ENCODE measurements at regions not wholly inside any gene's neighbourhood (a gene's known extent, or its start where the extent isn't known, plus 50 kb on each side); places are given as distances from the start of the nearest gene placed in this dataset.

GRCh38 chr17:14940938-14941265 lies 324.2 kb downstream of the PMP22 start:
- no peak for DNase-seq

DNA sequence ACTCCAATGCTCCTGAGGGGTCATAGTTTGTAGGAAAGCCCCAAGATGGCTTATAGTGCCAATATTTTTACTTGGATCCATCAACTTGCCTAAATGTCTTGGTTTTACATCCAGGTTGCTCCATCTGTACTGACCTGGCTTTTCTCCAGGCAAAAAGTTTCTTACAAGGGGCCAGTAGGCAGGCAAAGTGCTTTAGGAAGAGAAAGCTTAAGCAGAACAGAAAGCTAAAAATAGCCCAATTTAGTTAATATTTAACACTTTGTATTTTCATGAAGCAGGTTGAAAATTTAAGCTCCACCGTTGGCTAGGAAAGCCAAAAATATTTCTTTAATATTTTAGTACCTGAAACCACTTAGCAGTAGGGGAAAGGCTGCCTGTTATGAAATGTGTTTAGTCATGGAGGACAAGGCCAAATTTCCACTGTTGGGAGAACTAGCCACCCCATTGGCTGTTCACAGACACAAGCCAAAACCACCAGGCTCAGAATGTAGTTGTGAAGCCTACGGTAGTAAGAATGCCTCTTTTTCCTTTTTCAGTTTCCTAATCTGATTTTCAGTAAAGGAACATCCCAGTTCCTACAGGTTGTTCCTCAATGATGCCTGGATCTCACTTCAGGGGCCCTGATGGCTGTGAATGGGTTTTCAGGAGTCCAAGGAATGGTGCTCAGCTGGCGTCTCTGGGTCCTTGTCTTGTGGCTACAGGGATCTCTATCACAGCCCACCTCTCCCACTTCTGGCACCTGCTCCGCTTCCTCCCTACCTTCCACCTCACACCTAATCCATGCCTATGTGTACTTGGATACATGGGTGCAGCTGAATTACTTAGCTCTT lies 324.8 kb downstream of the PMP22 start:
- no peak for DNase-seq

DNA sequence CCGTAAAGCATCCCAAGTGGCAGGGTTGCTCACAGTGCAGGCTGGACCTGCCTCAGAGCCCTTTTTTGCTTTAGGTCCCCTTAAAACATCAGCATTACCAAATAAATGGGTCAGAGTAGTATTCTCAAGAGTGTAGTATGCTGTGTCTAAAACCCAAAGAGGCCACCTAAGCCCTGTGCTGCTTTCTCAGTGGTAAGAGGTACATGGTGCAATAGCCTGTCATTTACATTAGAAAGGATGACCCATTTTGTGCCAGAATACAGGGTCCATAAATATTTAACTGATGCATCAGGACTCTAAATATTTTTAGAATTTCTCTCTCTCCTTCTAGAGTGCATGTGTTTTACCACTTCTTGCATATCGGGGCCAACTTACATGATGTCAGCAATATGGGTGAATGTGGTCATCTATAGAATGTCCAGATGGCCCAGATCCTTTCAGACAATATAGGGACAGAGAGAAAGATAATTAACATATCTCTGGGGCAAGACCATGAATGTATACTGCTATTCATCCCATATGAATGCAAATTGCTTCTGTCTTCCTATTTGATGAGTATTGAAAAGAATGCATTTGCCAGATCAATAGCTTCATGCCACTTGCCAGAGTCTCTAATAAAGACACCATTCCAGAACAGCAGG lies 329.2 kb downstream of the PMP22 start:
- no peak for DNase-seq

DNA sequence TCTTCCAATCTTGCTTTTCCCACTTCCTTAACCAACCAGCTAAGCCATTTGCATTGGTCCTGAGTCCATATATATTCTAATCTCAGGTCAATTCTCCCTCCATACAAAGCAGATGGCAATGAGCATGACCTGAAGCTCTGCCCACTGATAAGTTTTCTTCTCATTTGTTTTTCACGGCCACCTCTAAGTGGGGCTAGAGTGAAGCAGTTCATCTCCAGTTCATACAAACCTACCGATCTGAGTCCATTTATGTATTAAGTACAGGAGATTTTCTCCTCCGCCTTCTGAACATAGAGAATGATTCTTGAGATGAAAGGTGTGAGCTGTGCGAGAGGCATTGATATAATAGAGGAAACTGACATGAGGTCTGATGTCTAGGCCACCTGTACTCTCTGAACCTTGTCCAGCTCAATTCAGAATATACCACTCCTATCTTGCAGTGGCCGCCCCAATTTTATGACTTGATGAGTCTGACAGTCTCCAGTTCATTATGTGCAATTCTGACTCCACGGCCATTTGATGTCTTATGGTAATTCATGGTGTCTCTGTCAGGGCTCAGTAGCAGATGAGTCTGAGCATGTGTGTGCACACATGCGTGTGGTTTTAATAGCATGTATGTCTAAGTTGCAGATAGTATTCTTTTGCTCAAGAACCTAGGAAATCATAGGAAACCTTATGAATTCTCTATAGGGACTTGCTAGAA lies 329.8 kb downstream of the PMP22 start:
- no peak for DNase-seq

- no peak for DNase-seq
Measured at GRCh38 chr17:14933676-14934075, 331.4 kb downstream of the PMP22 start.

GRCh38 chr17:14926526-14927122 lies 338.5 kb downstream of the PMP22 start:
- peak; percentile 62 for DNase-seq

DNA sequence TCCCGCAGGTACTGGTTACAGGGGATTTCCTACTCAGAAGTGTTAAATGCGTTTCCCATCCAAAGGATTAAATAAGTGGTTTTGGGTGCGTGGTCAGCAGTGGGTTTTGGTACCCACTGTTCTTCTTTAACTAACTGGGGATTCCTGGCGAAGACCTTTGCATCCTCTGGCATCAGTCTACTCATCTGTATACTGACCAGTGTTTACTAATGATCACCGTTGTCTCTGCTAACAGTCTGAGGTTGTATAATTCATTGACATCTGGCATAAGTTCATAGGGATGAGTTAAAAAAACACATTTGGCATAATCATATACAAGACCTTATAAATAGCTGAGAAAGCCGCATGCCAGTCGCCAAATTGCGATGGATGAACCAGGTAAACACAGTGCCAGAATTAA lies 339.1 kb downstream of the PMP22 start:
- no peak for DNase-seq

DNA sequence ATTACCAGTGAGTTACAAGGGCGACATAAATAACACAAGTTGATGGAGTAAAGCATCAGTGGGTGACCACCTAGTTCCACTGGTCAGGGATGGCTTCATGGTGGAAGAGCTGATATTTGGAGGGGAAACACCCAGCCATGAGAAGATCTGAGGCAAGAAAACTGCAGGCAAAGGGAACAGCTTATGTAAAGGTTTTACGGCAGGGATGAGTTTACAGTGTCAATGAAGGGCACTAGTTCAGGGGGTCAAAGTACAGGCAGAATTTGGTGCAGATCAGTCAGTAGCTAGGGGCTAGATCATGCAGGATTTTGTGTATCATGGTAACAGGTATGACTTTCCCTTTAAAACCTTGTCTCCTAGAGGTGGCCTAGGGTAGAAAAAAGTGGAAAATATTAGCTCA lies 339.6 kb downstream of the PMP22 start:
- DNase-seq, result no peak

GRCh38 chr17:14923981-14924380 lies 341.1 kb downstream of the PMP22 start:
- DNase-seq, result no peak

- no peak for DNase-seq
Measured at GRCh38 chr17:14922411-14922810, 342.7 kb downstream of the PMP22 start.

- no peak for DNase-seq
Measured at GRCh38 chr17:14921936-14922335, 343.2 kb downstream of the PMP22 start.

DNA sequence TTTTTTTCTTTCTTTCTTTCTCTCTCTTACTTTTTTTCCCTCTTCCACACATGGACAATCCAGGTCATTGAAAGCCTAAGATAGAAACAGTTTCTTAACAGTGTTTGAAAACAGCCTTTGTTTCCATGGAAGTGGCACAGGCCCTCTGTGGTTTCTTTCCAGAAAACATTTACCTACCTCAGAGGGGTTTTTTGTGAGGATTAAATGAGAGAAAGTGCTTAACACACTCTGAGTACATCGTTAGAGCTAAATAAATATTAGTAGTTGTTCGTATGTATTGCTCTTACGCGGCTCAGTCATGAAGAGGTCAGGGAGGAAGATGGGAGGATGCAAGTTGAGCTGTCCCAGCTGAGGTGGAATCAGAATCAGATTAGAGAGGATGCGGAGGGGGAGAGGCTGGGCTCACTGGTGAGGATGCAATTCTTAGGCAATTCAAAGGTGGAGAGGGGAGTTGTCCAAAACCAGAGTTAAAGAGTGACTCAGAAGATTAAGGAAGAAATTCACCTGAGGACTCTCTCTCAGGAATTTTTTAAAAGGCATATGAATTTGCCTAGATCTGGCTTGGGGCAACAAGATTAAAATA lies 345.4 kb downstream of the PMP22 start:
- DNase-seq, result no peak

DNA sequence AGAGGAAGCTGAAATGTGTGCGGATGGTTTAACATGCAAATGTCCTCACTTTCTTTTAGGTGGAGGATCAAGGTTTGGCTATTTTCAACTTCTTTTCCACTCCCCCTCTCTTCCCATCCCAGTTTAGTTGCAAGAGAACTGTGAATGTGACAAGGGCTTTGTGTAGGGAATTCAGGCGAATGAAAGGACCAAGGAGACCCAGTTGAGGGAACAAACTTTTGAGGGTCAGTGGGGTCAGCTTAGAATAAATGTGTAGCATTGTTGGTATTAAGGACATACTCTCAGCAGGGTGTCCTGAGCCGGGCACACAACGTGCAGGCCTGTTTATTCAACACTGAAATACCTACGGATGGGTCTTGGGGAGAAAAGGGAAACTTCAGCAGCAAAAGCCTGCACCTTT lies 346.0 kb downstream of the PMP22 start:
- DNase-seq, result no peak

- DNase-seq, result no peak
Measured at GRCh38 chr17:14918540-14918939, 346.6 kb downstream of the PMP22 start.

DNA sequence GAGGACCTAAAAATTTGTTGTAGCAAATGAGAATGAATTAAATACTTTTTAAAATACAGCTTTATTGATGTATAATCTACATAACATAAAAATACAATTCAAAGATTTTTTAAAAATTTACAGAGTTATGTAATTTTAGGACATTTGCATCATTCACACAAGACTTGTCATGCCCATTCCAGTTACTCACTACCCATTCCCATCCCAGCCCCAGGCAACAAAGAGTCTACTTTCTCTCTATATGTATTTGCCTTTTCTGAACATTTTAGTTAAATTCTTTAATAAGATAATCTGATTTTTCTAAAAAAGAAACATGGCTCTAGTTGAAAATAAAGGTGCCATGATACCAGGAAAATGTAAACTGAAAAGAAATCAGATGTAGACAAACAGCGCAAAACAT lies 354.2 kb downstream of the PMP22 start:
- DNase-seq, result no peak

DNA sequence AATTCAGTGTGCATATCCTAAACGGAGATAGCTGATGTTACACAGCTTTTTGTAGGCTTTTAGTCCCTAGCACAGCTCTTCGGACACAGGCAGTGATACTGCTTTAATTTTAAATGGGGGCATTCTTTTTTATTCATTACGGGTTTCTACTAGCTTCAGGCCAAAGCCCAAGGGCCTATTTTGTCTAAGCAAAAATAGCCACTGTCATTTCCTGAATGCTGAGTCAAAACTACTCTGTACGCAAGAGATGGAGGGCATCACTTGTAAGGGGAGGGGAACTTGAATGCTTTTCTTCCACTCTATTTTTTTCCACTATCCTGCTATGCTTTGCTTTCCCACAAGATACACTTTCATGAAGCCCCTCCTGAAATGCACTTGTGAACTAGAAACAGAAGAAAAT lies 360.7 kb downstream of the PMP22 start:
- no peak for DNase-seq

GRCh38 chr17:14903854-14904253 lies 361.3 kb downstream of the PMP22 start:
- no peak for DNase-seq

DNA sequence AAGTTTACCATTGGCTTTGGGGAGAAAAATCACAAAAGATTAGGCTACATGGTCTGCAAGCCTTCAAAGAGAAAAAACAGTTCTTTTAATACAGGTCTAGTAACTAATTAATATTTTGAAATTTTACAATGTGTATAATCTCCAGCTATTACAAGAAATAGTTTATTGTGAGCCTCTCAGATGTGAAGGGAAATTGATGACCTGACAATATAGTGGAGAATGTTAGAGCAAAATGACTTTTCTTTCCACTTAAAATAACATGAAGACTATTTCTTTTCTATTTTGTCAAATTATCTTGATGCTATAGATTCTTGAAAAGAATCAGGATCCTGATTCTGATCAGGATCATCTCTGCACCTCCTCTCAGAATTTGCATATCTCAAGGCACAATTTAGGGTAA lies 362.3 kb downstream of the PMP22 start:
- DNase-seq, result no peak

- no peak for DNase-seq
Measured at GRCh38 chr17:14902297-14902696, 362.8 kb downstream of the PMP22 start.

GRCh38 chr17:14901376-14901775 lies 363.8 kb downstream of the PMP22 start:
- DNase-seq, result no peak

DNA sequence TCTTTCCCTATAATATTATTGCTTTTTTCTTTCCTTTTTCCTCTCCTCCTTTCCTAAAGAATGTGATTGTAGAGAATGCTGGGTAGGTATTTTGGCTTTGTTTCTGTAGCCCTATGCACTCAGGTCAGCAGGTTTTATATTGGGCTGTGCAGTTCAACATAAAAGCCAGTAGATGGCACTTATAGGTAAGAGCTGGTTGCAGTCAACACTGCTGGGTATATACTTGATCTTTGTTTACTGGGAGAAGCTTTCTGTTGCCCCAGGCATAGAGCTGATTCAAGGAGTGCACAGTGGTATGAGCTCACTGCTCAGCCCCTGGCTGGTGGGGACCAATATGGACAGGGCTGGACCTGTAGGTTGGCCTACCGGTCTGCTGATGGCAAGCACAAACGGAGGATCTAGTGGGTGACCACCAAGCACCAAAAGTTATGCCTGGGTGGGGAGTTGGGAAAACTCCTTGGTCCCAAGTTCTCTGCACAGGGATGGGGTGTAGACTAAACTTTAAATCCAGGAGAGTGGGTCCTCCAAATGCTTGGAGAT lies 378.9 kb downstream of the PMP22 start:
- DNase-seq, result no peak

DNA sequence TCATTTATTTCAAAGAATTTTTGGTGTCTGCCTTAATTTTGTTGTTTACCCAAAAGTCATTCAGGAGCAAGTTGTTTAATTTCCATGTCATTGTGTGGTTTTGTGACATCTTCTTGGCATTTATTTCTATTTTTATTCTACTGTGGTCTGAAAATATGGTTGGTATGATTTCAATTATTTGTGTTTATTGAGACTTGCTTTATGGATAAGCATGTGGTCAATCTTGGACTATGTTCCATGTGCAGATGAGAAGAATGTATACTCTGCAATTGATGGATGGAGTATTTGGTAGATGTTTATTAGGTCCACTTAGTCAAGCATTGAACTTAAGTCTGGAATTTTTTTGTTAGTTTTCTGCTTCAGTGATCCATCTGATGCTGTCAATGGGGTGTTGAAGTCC lies 383.0 kb downstream of the PMP22 start:
- no peak for DNase-seq

Data from CD4-positive, alpha-beta T cell treated with Interleukin-17A for 1 hour (primary cell).